Activated CD4-positive, alpha-beta memory T cell treated with anti-CD3 and anti-CD28 coated beads for 36 hours (primary cell): ENCODE measurements at regions not wholly inside any gene's neighbourhood (a gene's known extent, or its start where the extent isn't known, plus 50 kb on each side); places are given as distances from the start of the nearest gene placed in this dataset.

Source experiments
- CTCF ChIA-PET: fragments of 350-600 bp; sonication (Branson Sonifier 250); formaldehyde crosslinking; loops from one replicate; lab custom pipeline; 2021; ENCODE audit warnings: antibody characterized with exemption, inconsistent platforms; lab: Charles Lee
- POLR2A ChIA-PET: fragments of 350-600 bp; sonication (Branson Sonifier 250); formaldehyde crosslinking; loops from one replicate; lab custom pipeline; 2021; ENCODE audit warnings: antibody characterized with exemption; lab: Charles Lee
- DNase-seq: peaks from one replicate; pipeline ENCODE4 v3.0.0-alpha.2; 2020
- H3K27ac Mint-ChIP-seq: one replicate; pipeline ENCODE4 v1.8.0; 2021; ENCODE audit warnings: mixed read lengths
- H3K27me3 Mint-ChIP-seq: one replicate; pipeline ENCODE4 v1.8.0; 2021; ENCODE audit warnings: mixed read lengths
- H3K36me3 Mint-ChIP-seq: one replicate; pipeline ENCODE4 v1.8.0; 2021; ENCODE audit warnings: mixed read lengths
- H3K4me1 Mint-ChIP-seq: one replicate; pipeline ENCODE4 v1.8.0; 2021; ENCODE audit warnings: low read depth, mixed read lengths
- H3K4me3 Mint-ChIP-seq: one replicate; pipeline ENCODE4 v1.8.0; 2021; ENCODE audit warnings: mild to moderate bottlenecking, mixed read lengths
- H3K9me3 Mint-ChIP-seq: one replicate; pipeline ENCODE4 v1.8.0; 2021; ENCODE audit warnings: mixed read lengths
- intact Hi-C: fragments of 100-400 bp; cut with micrococcal nuclease; formaldehyde crosslinking; loops from one replicate; pipeline ENCODE4 v1.15.1; 2023

- Mint-ChIP-seq H3K4me1 (no peaks in the 10 kb centered on the region), H3K9me3 (peaks cover 16% of the 10 kb centered on the region), H3K36me3 (no peaks in the 10 kb centered on the region), H3K4me3 (no peak overlapping the region), H3K27ac (no peak overlapping the region), H3K27me3 (peaks cover 5% of the 10 kb centered on the region)
- intact Hi-C loops = no loop called here
- CTCF ChIA-PET = no interaction called here
- POLR2A ChIA-PET = no interaction called here
- no peak for DNase-seq
These were observed 245.3 kb upstream of the UFL1 start for GRCh38 chr6:96276305-96276704.

GRCh38 chr6:96276856-96277255 is 244.8 kb upstream of the UFL1 start:
- peaks cover 14% of the 10 kb centered on the region for H3K9me3 Mint-ChIP-seq
- ChIA-PET POLR2A (no interaction called here), CTCF (no interaction called here)
- H3K27ac Mint-ChIP-seq = no peak overlapping the region
- no peak overlapping the region for H3K4me3 Mint-ChIP-seq
- no peak for DNase-seq
- intact Hi-C loops = no loop called here
- H3K4me1 Mint-ChIP-seq = no peaks in the 10 kb centered on the region
- H3K36me3 Mint-ChIP-seq = no peaks in the 10 kb centered on the region
- H3K27me3 Mint-ChIP-seq = peaks cover 5% of the 10 kb centered on the region

- H3K4me3 Mint-ChIP-seq = no peak overlapping the region
- H3K36me3 Mint-ChIP-seq = no peaks in the 10 kb centered on the region
- CTCF ChIA-PET = no interaction called here
- no peaks in the 10 kb centered on the region for H3K4me1 Mint-ChIP-seq
- POLR2A ChIA-PET = no interaction called here
- no peak overlapping the region for H3K27ac Mint-ChIP-seq
- H3K9me3 Mint-ChIP-seq = no peaks in the 10 kb centered on the region
- peaks cover 5% of the 10 kb centered on the region for H3K27me3 Mint-ChIP-seq
- intact Hi-C loops = no loop called here
- DNase-seq = no peak
These were observed 242.5 kb upstream of the UFL1 start for GRCh38 chr6:96279084-96279483.

- H3K9me3 Mint-ChIP-seq = peaks cover 2% of the 10 kb centered on the region
- no peaks in the 10 kb centered on the region for H3K36me3 Mint-ChIP-seq
- intact Hi-C loops = no loop called here
- H3K4me1 Mint-ChIP-seq = no peaks in the 10 kb centered on the region
- ChIA-PET POLR2A (no interaction called here), CTCF (no interaction called here)
- H3K27me3 Mint-ChIP-seq = no peaks in the 10 kb centered on the region
- no peak for DNase-seq
- no peak overlapping the region for H3K4me3 Mint-ChIP-seq
- no peak overlapping the region for H3K27ac Mint-ChIP-seq
These were observed 235.1 kb upstream of the UFL1 start for GRCh38 chr6:96286503-96286902.

GRCh38 chr6:96299525-96299924 is 222.1 kb upstream of the UFL1 start:
- DNase-seq = no peak
- Mint-ChIP-seq H3K27me3 (no peaks in the 10 kb centered on the region), H3K9me3 (no peaks in the 10 kb centered on the region), H3K36me3 (no peaks in the 10 kb centered on the region), H3K27ac (no peak overlapping the region), H3K4me1 (no peaks in the 10 kb centered on the region), H3K4me3 (no peak overlapping the region)
- ChIA-PET POLR2A (no interaction called here), CTCF (no interaction called here)
- intact Hi-C loops = no loop called here

- Mint-ChIP-seq H3K4me3 (no peak overlapping the region), H3K27me3 (no peaks in the 10 kb centered on the region), H3K36me3 (no peaks in the 10 kb centered on the region), H3K27ac (no peak overlapping the region), H3K9me3 (no peaks in the 10 kb centered on the region), H3K4me1 (peaks cover 2% of the 10 kb centered on the region)
- POLR2A ChIA-PET = no interaction called here
- intact Hi-C loops = loop anchor here (5.0 kb wide), 1 partner anchor 166 kb away; no protein-coding TSS in a partner anchor
- CTCF ChIA-PET = no interaction called here
- DNase-seq = no peak
These were observed 220.6 kb upstream of the UFL1 start for GRCh38 chr6:96301023-96301422.

- no peak overlapping the region for H3K4me3 Mint-ChIP-seq
- no peaks in the 10 kb centered on the region for H3K9me3 Mint-ChIP-seq
- POLR2A ChIA-PET = no interaction called here
- no peak overlapping the region for H3K27ac Mint-ChIP-seq
- intact Hi-C loops = loop anchor here (5.0 kb wide), 1 partner anchor 166 kb away; no protein-coding TSS in a partner anchor
- no peaks in the 10 kb centered on the region for H3K36me3 Mint-ChIP-seq
- CTCF ChIA-PET = no interaction called here
- peaks cover 2% of the 10 kb centered on the region for H3K4me1 Mint-ChIP-seq
- DNase-seq = no peak
- no peaks in the 10 kb centered on the region for H3K27me3 Mint-ChIP-seq
These were observed 219.8 kb upstream of the UFL1 start for GRCh38 chr6:96301781-96302180.

- H3K36me3 Mint-ChIP-seq = no peaks in the 10 kb centered on the region
- no peak overlapping the region for H3K27ac Mint-ChIP-seq
- no peaks in the 10 kb centered on the region for H3K9me3 Mint-ChIP-seq
- no peak overlapping the region for H3K4me3 Mint-ChIP-seq
- DNase-seq = no peak
- ChIA-PET POLR2A (no interaction called here), CTCF (no interaction called here)
- peaks cover 2% of the 10 kb centered on the region for H3K4me1 Mint-ChIP-seq
- no peaks in the 10 kb centered on the region for H3K27me3 Mint-ChIP-seq
- intact Hi-C loops = loop anchor here (5.0 kb wide), 1 partner anchor 164 kb away; no protein-coding TSS in a partner anchor
These were observed 218.6 kb upstream of the UFL1 start for GRCh38 chr6:96302991-96303390.

GRCh38 chr6:96304997-96305396 is 216.6 kb upstream of the UFL1 start:
- Mint-ChIP-seq H3K4me1 (peaks cover 2% of the 10 kb centered on the region), H3K27ac (no peak overlapping the region), H3K27me3 (no peaks in the 10 kb centered on the region), H3K36me3 (no peaks in the 10 kb centered on the region), H3K4me3 (no peak overlapping the region), H3K9me3 (no peaks in the 10 kb centered on the region)
- DNase-seq = no peak
- CTCF ChIA-PET = no interaction called here
- intact Hi-C loops = loop anchor here (5.0 kb wide), 1 partner anchor 162 kb away; no protein-coding TSS in a partner anchor
- POLR2A ChIA-PET = no interaction called here

GRCh38 chr6:96330884-96331283 is 190.7 kb upstream of the UFL1 start:
- Mint-ChIP-seq H3K27me3 (no peaks in the 10 kb centered on the region), H3K27ac (no peak overlapping the region), H3K4me3 (no peak overlapping the region), H3K9me3 (peaks cover 7% of the 10 kb centered on the region), H3K36me3 (no peaks in the 10 kb centered on the region), H3K4me1 (no peaks in the 10 kb centered on the region)
- intact Hi-C loops = no loop called here
- ChIA-PET POLR2A (no interaction called here), CTCF (no interaction called here)
- no peak for DNase-seq

- Mint-ChIP-seq H3K4me1 (no peaks in the 10 kb centered on the region), H3K36me3 (no peaks in the 10 kb centered on the region), H3K27me3 (peaks cover 4% of the 10 kb centered on the region), H3K9me3 (peaks cover 7% of the 10 kb centered on the region), H3K27ac (no peak overlapping the region), H3K4me3 (no peak overlapping the region)
- ChIA-PET CTCF (no interaction called here), POLR2A (no interaction called here)
- DNase-seq = no peak
- intact Hi-C loops = no loop called here
These were observed 181.4 kb upstream of the UFL1 start for GRCh38 chr6:96340164-96340563.

- DNase-seq = no peak
- Mint-ChIP-seq H3K4me3 (no peak overlapping the region), H3K27ac (no peak overlapping the region), H3K4me1 (no peaks in the 10 kb centered on the region), H3K9me3 (peaks cover 7% of the 10 kb centered on the region), H3K27me3 (peaks cover 6% of the 10 kb centered on the region), H3K36me3 (no peaks in the 10 kb centered on the region)
- intact Hi-C loops = no loop called here
- CTCF ChIA-PET = no interaction called here
- POLR2A ChIA-PET = no interaction called here
These were observed 176.1 kb upstream of the UFL1 start for GRCh38 chr6:96345501-96345900.

- Mint-ChIP-seq H3K27me3 (peaks cover 2% of the 10 kb centered on the region), H3K36me3 (no peaks in the 10 kb centered on the region), H3K4me1 (no peaks in the 10 kb centered on the region), H3K9me3 (no peaks in the 10 kb centered on the region), H3K4me3 (no peak overlapping the region), H3K27ac (no peak overlapping the region)
- CTCF ChIA-PET = no interaction called here
- POLR2A ChIA-PET = no interaction called here
- no peak for DNase-seq
- intact Hi-C loops = no loop called here
These were observed 140.4 kb upstream of the UFL1 start for GRCh38 chr6:96381246-96381645.
